Tibial nerve (tissue), 4 donors: ENCODE measurements at regions not wholly inside any gene's neighbourhood (a gene's known extent, or its start where the extent isn't known, plus 50 kb on each side); places are given as distances from the start of the nearest gene placed in this dataset.

ENCODE experiments used
- CTCF ChIP-seq, 5 experiments: fragments of 200-600 bp in 3 of 5; fragments of 450-650 bp in 2 of 5; sonication (generic) in 3 of 5; IDR thresholded peaks; one replicate each; pipeline ENCODE4 v1.5.1; 2016 to 2019; ENCODE audit warnings: antibody characterized with exemption in 5 of 5, mild to moderate bottlenecking in 3 of 5, moderate library complexity in 2 of 5
- EP300 ChIP-seq, 2 donors: sonication (generic); formaldehyde crosslinking; IDR thresholded peaks; one replicate each; pipeline ENCODE4 v1.6.1; 2017; ENCODE audit warnings: antibody characterized with exemption in 2 of 2, mild to moderate bottlenecking in 1 of 2

GRCh38 chrX:115702982-115703381 is 142.0 kb downstream of the PLS3 start:
- no peak for TF ChIP-seq EP300 (IDR thresholded peaks at IDR 0.05)
- TF ChIP-seq CTCF (IDR thresholded peaks at IDR 0.05): no peak
